Common myeloid progenitor, CD34-positive (primary cell): ENCODE measurements at regions not wholly inside any gene's neighbourhood (a gene's known extent, or its start where the extent isn't known, plus 50 kb on each side); places are given as distances from the start of the nearest gene placed in this dataset.

Experiments used
- CTCF ChIA-PET: fragments of 350-600 bp; sonication (Branson Sonifier 250); formaldehyde crosslinking; loops from one replicate; lab custom pipeline; 2021; ENCODE audit warnings: antibody characterized with exemption; lab: Charles Lee
- POLR2A ChIA-PET: fragments of 350-600 bp; sonication (Branson Sonifier 250); formaldehyde crosslinking; loops from one replicate; lab custom pipeline; 2021; ENCODE audit warnings: antibody characterized with exemption; lab: Charles Lee
- DNase-seq, 3 donors: peaks; one replicate each; pipeline versions ENCODE4 v3.0.0 to v3.0.0-alpha.2; 2013
- H3K27ac ChIP-seq, 2 experiments: 1 replicate in 1 of 2; 2 replicates in 1 of 2; pipeline ENCODE4 v1.7.0; 2013; ENCODE audit warnings: inconsistent platforms in 2 of 2, low read length in 2 of 2, mild to moderate bottlenecking in 2 of 2, low read depth in 1 of 2, moderate library complexity in 1 of 2; ENCODE audit not compliant: severe bottlenecking in 2 of 2, insufficient read depth in 1 of 2, poor library complexity in 1 of 2
- H3K27me3 ChIP-seq, 5 experiments: replicated peaks in 2 of 5; 1 replicate in 3 of 5; 2 replicates in 2 of 5; pipeline versions ENCODE4 v1.6.1 to v1.7.0; 2013; ENCODE audit warnings: low read length in 4 of 5, mild to moderate bottlenecking in 2 of 5, moderate library complexity in 2 of 5, inconsistent platforms in 1 of 5; ENCODE audit not compliant: insufficient read depth in 5 of 5, control insufficient read depth in 4 of 5
- H3K36me3 ChIP-seq, 4 experiments: 1 replicate in 2 of 4; 2 replicates in 2 of 4; pipeline versions ENCODE4 v1.6.1 to v1.7.0; 2013; ENCODE audit warnings: low read length in 3 of 4, control low read depth in 1 of 4, mild to moderate bottlenecking in 1 of 4; ENCODE audit not compliant: control insufficient read depth in 4 of 4, insufficient read depth in 4 of 4
- H3K4me1 ChIP-seq, 4 experiments: 1 replicate in 3 of 4; 2 replicates in 1 of 4; pipeline versions ENCODE4 v1.6.1 to v1.7.1; 2013; ENCODE audit warnings: low read length in 3 of 4, mild to moderate bottlenecking in 3 of 4, control low read depth in 1 of 4, inconsistent platforms in 1 of 4, moderate library complexity in 1 of 4; ENCODE audit not compliant: control insufficient read depth in 4 of 4, insufficient read depth in 4 of 4; ENCODE audit errors: control extremely low read depth in 1 of 4
- H3K4me3 ChIP-seq, 7 experiments: 1 replicate in 4 of 7; 2 replicates in 3 of 7; pipeline versions ENCODE4 v1.5.1 to v1.7.0; 2013; ENCODE audit warnings: mild to moderate bottlenecking in 7 of 7, low read length in 6 of 7, moderate library complexity in 6 of 7, inconsistent platforms in 2 of 7, low read depth in 2 of 7, control low read depth in 1 of 7; ENCODE audit not compliant: insufficient read depth in 4 of 7, control insufficient read depth in 1 of 7; ENCODE audit errors: extremely low read depth in 1 of 7
- H3K9me3 ChIP-seq, 5 experiments: 1 replicate in 4 of 5; 2 replicates in 1 of 5; pipeline versions ENCODE4 v1.6.1 to v1.7.1; 2013; ENCODE audit warnings: low read length in 4 of 5, mild to moderate bottlenecking in 2 of 5, inconsistent platforms in 1 of 5, low read depth in 1 of 5, moderate library complexity in 1 of 5; ENCODE audit not compliant: control insufficient read depth in 4 of 5, insufficient read depth in 2 of 5; ENCODE audit errors: control extremely low read depth in 1 of 5
- WGBS: methylation state at CpG from one replicate; pipeline ENCODE4 v1.1.5; 2013; ENCODE audit not compliant: insufficient coverage; 5-methylcytosine and 5-hydroxymethylcytosine counted together

DNA sequence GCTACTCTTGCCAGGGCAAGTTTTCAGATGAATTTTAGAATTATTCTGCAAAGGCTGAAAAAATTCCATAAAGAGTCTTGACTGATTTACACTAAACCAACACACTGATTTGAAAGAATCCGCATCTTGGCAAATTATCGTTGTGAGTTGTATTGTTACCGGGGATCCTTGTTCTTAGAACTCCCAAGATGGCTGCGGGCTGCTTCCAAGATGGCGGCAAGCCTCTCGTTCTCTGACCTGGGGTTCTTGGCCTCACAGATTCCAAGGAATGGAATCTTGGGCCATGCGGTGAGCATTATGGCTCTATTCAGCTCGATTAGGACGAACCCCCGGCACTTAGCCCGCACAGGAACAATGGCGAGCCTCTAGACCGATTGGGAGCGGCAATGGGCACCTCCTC lies 132.5 kb downstream of the ZNF664 start:
- no peak overlapping the region for H3K4me3 ChIP-seq
- 91% methylated on average over 14 of the region's 14 CpGs for WGBS
- H3K36me3 ChIP-seq = no peaks in the 10 kb centered on the region
- H3K9me3 ChIP-seq = peaks cover 0 to 1% (median 0%) of the 10 kb centered on the region in 5 experiments
- ChIA-PET CTCF (no interaction called here), POLR2A (no interaction called here)
- DNase-seq = no peak
- no peak overlapping the region for H3K27ac ChIP-seq
- no peaks in the 10 kb centered on the region for H3K27me3 ChIP-seq
- peaks cover 0 to 2% (median under 1%) of the 10 kb centered on the region in 4 experiments for H3K4me1 ChIP-seq

DNA sequence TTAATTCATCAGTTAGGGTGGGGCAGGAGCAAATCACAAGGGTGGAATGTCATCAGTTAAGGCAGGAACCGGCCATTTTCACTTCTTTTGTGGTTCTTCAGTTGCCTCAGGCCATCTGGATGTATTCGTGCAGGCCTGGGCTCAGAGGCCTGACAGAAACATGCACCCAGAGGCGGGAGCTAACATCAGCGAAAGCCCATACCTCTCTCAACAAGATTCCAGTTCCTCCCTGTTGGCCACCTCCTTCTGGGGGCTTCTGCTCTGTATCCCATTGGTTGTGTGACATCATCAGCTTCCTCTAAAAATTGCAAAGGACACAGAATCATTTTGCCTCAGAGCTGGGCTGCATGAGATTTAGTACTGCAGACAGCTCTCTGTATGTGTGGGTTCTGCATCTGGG lies 134.3 kb downstream of the ZNF664 start:
- CTCF ChIA-PET = interaction anchor here (0.9 kb wide), 1 partner anchor 38 kb away, joined by 3 read pairs; no protein-coding TSS in a partner anchor
- POLR2A ChIA-PET = no interaction called here
- DNase-seq = no peak
- Histone ChIP-seq H3K4me3 (no peak overlapping the region), H3K9me3 (peaks cover 0 to 1% (median 0%) of the 10 kb centered on the region in 5 experiments), H3K4me1 (peaks cover 0 to 6% (median under 1%) of the 10 kb centered on the region in 4 experiments), H3K27me3 (no peaks in the 10 kb centered on the region), H3K36me3 (no peaks in the 10 kb centered on the region), H3K27ac (no peak overlapping the region)
- 100% methylated on average over 4 of the region's 4 CpGs for WGBS

DNA sequence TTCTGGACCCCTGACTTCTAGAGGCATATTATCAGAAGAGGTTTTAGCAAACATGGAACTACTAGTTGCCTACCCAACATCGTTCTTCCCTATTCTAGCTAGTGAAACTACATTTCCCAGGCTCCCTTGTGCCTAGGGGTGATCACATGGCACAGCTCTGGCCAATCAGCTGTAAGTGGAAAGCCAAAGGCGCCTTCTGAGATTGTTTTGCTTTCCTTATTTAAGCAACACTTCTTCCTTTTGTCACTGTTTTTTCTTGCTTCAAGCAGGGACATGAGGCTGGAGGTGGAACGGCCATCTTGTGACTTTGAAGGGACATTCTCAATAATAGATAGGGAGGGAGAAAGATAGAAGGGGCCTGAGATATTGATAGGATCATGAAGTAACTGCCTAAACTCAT lies 136.7 kb downstream of the ZNF664 start:
- CTCF ChIA-PET = no interaction called here
- Histone ChIP-seq H3K36me3 (no peaks in the 10 kb centered on the region), H3K4me3 (no peak overlapping the region), H3K4me1 (peaks cover 0 to 6% (median under 1%) of the 10 kb centered on the region in 4 experiments), H3K27me3 (no peaks in the 10 kb centered on the region), H3K27ac (no peak overlapping the region), H3K9me3 (peaks cover 0 to 4% (median 0%) of the 10 kb centered on the region in 5 experiments)
- peak; percentile 36 to 74 (median 65) for DNase-seq
- WGBS = 79% methylated on average over 2 of the region's 3 CpGs
- POLR2A ChIA-PET = interaction anchor here (0.5 kb wide), 1 partner anchor 19 kb away, joined by 3 read pairs; no protein-coding TSS in a partner anchor

DNA sequence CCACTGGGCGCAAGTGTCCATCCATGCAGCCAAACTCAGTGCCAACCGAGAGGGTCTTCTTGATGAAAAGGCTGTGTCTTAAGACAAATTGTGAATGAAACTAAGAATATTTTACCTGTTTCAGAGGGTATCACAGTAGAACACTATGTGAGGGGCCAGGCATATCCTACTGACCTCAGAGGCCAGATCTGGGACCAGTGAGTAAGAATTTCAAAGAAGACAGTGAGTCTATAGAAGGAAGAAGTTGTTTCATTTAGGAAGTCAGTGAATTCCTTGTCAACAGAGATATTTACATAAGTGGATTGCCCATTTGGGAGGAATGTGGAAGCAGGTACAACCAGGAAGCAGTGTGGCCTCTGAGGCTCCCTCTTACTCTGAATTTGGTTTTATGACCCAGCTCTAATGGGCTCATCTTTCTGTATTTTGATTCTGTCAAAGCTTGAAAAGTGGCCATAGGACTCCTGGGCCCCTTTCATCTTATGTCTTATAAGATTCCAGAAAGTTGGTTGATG lies 137.4 kb downstream of the ZNF664 start:
- ChIA-PET CTCF (no interaction called here), POLR2A (no interaction called here)
- Histone ChIP-seq H3K27ac (no peak overlapping the region), H3K4me1 (peaks cover 0 to 6% (median under 1%) of the 10 kb centered on the region in 4 experiments), H3K4me3 (no peak overlapping the region), H3K36me3 (no peaks in the 10 kb centered on the region), H3K9me3 (peaks cover 0 to 4% (median 0%) of the 10 kb centered on the region in 5 experiments), H3K27me3 (no peaks in the 10 kb centered on the region)
- DNase-seq = peak in 1 of 3 donors; percentile 5
- WGBS = no CpG with 5 or more reads among the region's 2 CpGs

DNA sequence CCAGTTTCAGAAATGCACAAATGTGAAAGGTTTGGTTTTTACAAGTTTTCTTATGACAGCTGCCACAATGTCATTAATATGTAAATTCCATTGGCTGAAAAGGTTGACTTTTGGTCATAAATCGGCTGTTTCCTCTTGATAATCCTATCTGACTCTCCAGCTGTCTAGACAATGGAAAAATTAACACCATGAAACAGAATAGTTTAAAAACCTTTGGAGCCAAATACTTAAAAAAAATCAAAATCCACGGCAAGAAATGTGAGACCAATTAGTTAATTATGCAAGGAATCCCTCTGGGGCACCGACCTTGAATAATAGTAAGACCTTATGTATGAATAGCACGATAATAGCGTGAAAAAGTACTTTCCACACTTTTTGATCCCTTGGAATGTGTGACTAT lies 138.0 kb downstream of the ZNF664 start:
- H3K27me3 ChIP-seq = no peaks in the 10 kb centered on the region

DNA sequence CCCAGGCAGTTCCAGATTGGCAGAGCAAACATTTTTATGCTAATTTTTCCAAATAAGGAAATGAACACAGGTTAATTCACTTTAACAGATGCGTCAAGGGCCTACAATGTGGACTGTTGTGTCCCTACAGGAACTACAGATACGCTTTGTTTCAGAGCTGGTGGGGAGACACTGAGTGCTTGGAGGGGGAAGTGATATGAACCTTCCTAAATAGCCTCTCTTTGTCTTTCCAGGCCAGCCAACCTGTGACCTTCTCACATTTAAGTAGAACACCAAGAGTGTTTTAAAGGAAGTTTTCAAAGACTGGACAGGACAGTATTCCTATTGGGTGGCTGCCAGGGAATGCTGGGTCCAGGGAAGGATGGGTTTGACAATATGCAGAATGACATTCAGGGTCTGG lies 141.3 kb downstream of the ZNF664 start:
- ChIA-PET CTCF (interaction anchor here (0.5 kb wide), 1 partner anchor 103 kb away, joined by 4 read pairs; no protein-coding TSS in a partner anchor), POLR2A (no interaction called here)
- H3K36me3 ChIP-seq = no peaks in the 10 kb centered on the region
- 100% methylated on average over 2 of the region's 2 CpGs for WGBS
- DNase-seq = no peak
- H3K4me1 ChIP-seq = peaks cover 0 to 6% (median under 1%) of the 10 kb centered on the region in 4 experiments
- peaks cover 0 to 4% (median 0%) of the 10 kb centered on the region in 5 experiments for H3K9me3 ChIP-seq
- H3K27ac ChIP-seq = no peak overlapping the region
- H3K27me3 ChIP-seq = no peaks in the 10 kb centered on the region
- H3K4me3 ChIP-seq = no peak overlapping the region

More for the DNA sequence above, 138.0 kb downstream of the ZNF664 start:
- peaks cover 0 to 4% (median 0%) of the 10 kb centered on the region in 5 experiments for H3K9me3 ChIP-seq
- POLR2A ChIA-PET = no interaction called here
- DNase-seq = peak; percentile 31 to 75 (median 68)
- peaks cover 0 to 6% (median under 1%) of the 10 kb centered on the region in 4 experiments for H3K4me1 ChIP-seq
- no peak overlapping the region for H3K4me3 ChIP-seq
- H3K36me3 ChIP-seq = no peaks in the 10 kb centered on the region
- no peak overlapping the region for H3K27ac ChIP-seq
- WGBS = 61% methylated on average over 4 of the region's 5 CpGs
- CTCF ChIA-PET = no interaction called here

DNA sequence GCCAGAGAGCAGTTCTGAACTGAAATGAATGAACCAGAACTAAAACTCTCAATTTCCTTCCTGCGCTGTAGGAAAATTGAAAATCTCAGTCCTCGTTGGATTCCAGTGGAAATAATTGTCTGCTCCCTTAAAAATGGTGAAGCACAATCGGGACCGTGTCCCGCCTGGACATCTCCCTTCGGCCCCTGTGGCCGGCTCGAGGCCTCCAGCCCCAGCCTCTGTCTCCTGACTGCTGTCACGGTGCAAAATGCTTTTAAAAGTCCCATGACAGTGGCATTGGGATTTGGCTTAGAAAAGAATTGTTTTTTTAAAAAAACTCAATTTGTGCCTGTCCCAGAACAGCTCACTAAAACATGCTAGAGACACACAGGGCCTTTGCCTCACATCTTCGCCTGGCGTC lies 142.5 kb downstream of the ZNF664 start:
- WGBS = 95% methylated on average over 9 of the region's 11 CpGs
- CTCF ChIA-PET = no interaction called here
- DNase-seq = no peak

More for the DNA sequence above, 142.5 kb downstream of the ZNF664 start:
- no peaks in the 10 kb centered on the region for H3K36me3 ChIP-seq
- no peak overlapping the region for H3K27ac ChIP-seq
- peaks cover 0 to 4% (median 0%) of the 10 kb centered on the region in 4 experiments for H3K4me1 ChIP-seq
- H3K4me3 ChIP-seq = no peak overlapping the region
- H3K9me3 ChIP-seq = peaks cover 0 to 4% (median 0%) of the 10 kb centered on the region in 5 experiments
- POLR2A ChIA-PET = no interaction called here
- no peaks in the 10 kb centered on the region for H3K27me3 ChIP-seq
